ENCODE measurements at regions not wholly inside any gene's neighbourhood (a gene's known extent, or its start where the extent isn't known, plus 50 kb on each side); places are given as distances from the start of the nearest gene placed in this dataset.

GRCh38 chr6:22732176-22732970, 163.0 kb downstream of the HDGFL1 start:
- no peaks in the 10 kb centered on the region for H3K36me3 Mint-ChIP-seq (ENCODE audit: low read depth)
- H3K27ac Mint-ChIP-seq = no peak overlapping the region
- H3K27me3 Mint-ChIP-seq (ENCODE audit: insufficient read depth) = no peaks in the 10 kb centered on the region
- no peak for DNase-seq (ENCODE audit: low spot score)
- no peaks in the 10 kb centered on the region for H3K9me3 Mint-ChIP-seq
- intact Hi-C loops (cut with micrococcal nuclease) = no loop called here
- H3K4me1 Mint-ChIP-seq (ENCODE audit: low read depth) = no peaks in the 10 kb centered on the region
- no peak overlapping the region for H3K4me3 Mint-ChIP-seq

GRCh38 chr6:22736740-22737139, 167.4 kb downstream of the HDGFL1 start:
- Mint-ChIP-seq H3K4me1 (ENCODE audit: low read depth) (no peaks in the 10 kb centered on the region), H3K9me3 (peaks cover 4% of the 10 kb centered on the region), H3K4me3 (no peak overlapping the region), H3K27me3 (ENCODE audit: insufficient read depth) (no peaks in the 10 kb centered on the region), H3K36me3 (ENCODE audit: low read depth) (no peaks in the 10 kb centered on the region), H3K27ac (no peak overlapping the region)
- DNase-seq (ENCODE audit: low spot score) = no peak
- intact Hi-C loops (cut with micrococcal nuclease) = no loop called here

- Mint-ChIP-seq H3K27me3 (ENCODE audit: insufficient read depth) (no peaks in the 10 kb centered on the region), H3K4me1 (ENCODE audit: low read depth) (no peaks in the 10 kb centered on the region), H3K4me3 (no peak overlapping the region), H3K9me3 (peaks cover 4% of the 10 kb centered on the region), H3K27ac (no peak overlapping the region), H3K36me3 (ENCODE audit: low read depth) (no peaks in the 10 kb centered on the region)
- intact Hi-C loops (cut with micrococcal nuclease) = no loop called here
- DNase-seq (ENCODE audit: low spot score) = no peak
Measured at GRCh38 chr6:22737331-22737730, 168.0 kb downstream of the HDGFL1 start.

GRCh38 chr6:22738194-22738593, 168.8 kb downstream of the HDGFL1 start:
- DNase-seq (ENCODE audit: low spot score) = no peak
- peaks cover 4% of the 10 kb centered on the region for H3K9me3 Mint-ChIP-seq
- H3K36me3 Mint-ChIP-seq (ENCODE audit: low read depth) = no peaks in the 10 kb centered on the region
- H3K27me3 Mint-ChIP-seq (ENCODE audit: insufficient read depth) = no peaks in the 10 kb centered on the region
- intact Hi-C loops (cut with micrococcal nuclease) = no loop called here
- no peaks in the 10 kb centered on the region for H3K4me1 Mint-ChIP-seq (ENCODE audit: low read depth)
- no peak overlapping the region for H3K4me3 Mint-ChIP-seq
- no peak overlapping the region for H3K27ac Mint-ChIP-seq

GRCh38 chr6:22747571-22747970, 178.2 kb downstream of the HDGFL1 start:
- H3K27ac Mint-ChIP-seq = no peak overlapping the region
- no peak for DNase-seq (ENCODE audit: low spot score)
- no peaks in the 10 kb centered on the region for H3K9me3 Mint-ChIP-seq
- H3K4me3 Mint-ChIP-seq = no peak overlapping the region
- no peaks in the 10 kb centered on the region for H3K4me1 Mint-ChIP-seq (ENCODE audit: low read depth)
- no peaks in the 10 kb centered on the region for H3K36me3 Mint-ChIP-seq (ENCODE audit: low read depth)
- no peaks in the 10 kb centered on the region for H3K27me3 Mint-ChIP-seq (ENCODE audit: insufficient read depth)
- intact Hi-C loops (cut with micrococcal nuclease) = no loop called here

GRCh38 chr6:22748681-22749080, 179.3 kb downstream of the HDGFL1 start:
- Mint-ChIP-seq H3K4me1 (ENCODE audit: low read depth) (no peaks in the 10 kb centered on the region), H3K4me3 (no peak overlapping the region), H3K36me3 (ENCODE audit: low read depth) (no peaks in the 10 kb centered on the region), H3K27me3 (ENCODE audit: insufficient read depth) (no peaks in the 10 kb centered on the region), H3K9me3 (no peaks in the 10 kb centered on the region), H3K27ac (no peak overlapping the region)
- DNase-seq (ENCODE audit: low spot score) = no peak
- intact Hi-C loops (cut with micrococcal nuclease) = no loop called here

GRCh38 chr6:22749696-22750095, 180.3 kb downstream of the HDGFL1 start:
- Mint-ChIP-seq H3K27ac (no peak overlapping the region), H3K36me3 (ENCODE audit: low read depth) (no peaks in the 10 kb centered on the region), H3K4me1 (ENCODE audit: low read depth) (no peaks in the 10 kb centered on the region), H3K27me3 (ENCODE audit: insufficient read depth) (no peaks in the 10 kb centered on the region), H3K4me3 (no peak overlapping the region), H3K9me3 (no peaks in the 10 kb centered on the region)
- no peak for DNase-seq (ENCODE audit: low spot score)
- intact Hi-C loops (cut with micrococcal nuclease) = no loop called here

- no peaks in the 10 kb centered on the region for H3K27me3 Mint-ChIP-seq (ENCODE audit: insufficient read depth)
- H3K36me3 Mint-ChIP-seq (ENCODE audit: low read depth) = no peaks in the 10 kb centered on the region
- H3K9me3 Mint-ChIP-seq = no peaks in the 10 kb centered on the region
- intact Hi-C loops (cut with micrococcal nuclease) = no loop called here
- H3K4me1 Mint-ChIP-seq (ENCODE audit: low read depth) = no peaks in the 10 kb centered on the region
- no peak overlapping the region for H3K27ac Mint-ChIP-seq
- no peak for DNase-seq (ENCODE audit: low spot score)
- no peak overlapping the region for H3K4me3 Mint-ChIP-seq
Measured at GRCh38 chr6:22751223-22751622, 181.9 kb downstream of the HDGFL1 start.

- H3K36me3 Mint-ChIP-seq (ENCODE audit: low read depth) = no peaks in the 10 kb centered on the region
- H3K4me1 Mint-ChIP-seq (ENCODE audit: low read depth) = no peaks in the 10 kb centered on the region
- DNase-seq (ENCODE audit: low spot score) = no peak
- intact Hi-C loops (cut with micrococcal nuclease) = no loop called here
- H3K27me3 Mint-ChIP-seq (ENCODE audit: insufficient read depth) = no peaks in the 10 kb centered on the region
- no peak overlapping the region for H3K4me3 Mint-ChIP-seq
- H3K27ac Mint-ChIP-seq = no peak overlapping the region
- no peaks in the 10 kb centered on the region for H3K9me3 Mint-ChIP-seq
Measured at GRCh38 chr6:22752522-22752921, 183.2 kb downstream of the HDGFL1 start.

GRCh38 chr6:22754061-22754460, 184.7 kb downstream of the HDGFL1 start:
- H3K4me1 Mint-ChIP-seq (ENCODE audit: low read depth) = no peaks in the 10 kb centered on the region

GRCh38 chr6:22755605-22756004, 186.2 kb downstream of the HDGFL1 start:
- Mint-ChIP-seq H3K4me3 (no peak overlapping the region), H3K9me3 (no peaks in the 10 kb centered on the region), H3K27ac (no peak overlapping the region), H3K27me3 (ENCODE audit: insufficient read depth) (no peaks in the 10 kb centered on the region), H3K36me3 (ENCODE audit: low read depth) (no peaks in the 10 kb centered on the region), H3K4me1 (ENCODE audit: low read depth) (no peaks in the 10 kb centered on the region)
- DNase-seq (ENCODE audit: low spot score) = no peak
- intact Hi-C loops (cut with micrococcal nuclease) = no loop called here

More at GRCh38 chr6:22754061-22754460, 184.7 kb downstream of the HDGFL1 start:
- H3K27ac Mint-ChIP-seq = no peak overlapping the region
- intact Hi-C loops (cut with micrococcal nuclease) = no loop called here
- H3K9me3 Mint-ChIP-seq = no peaks in the 10 kb centered on the region
- no peak for DNase-seq (ENCODE audit: low spot score)
- H3K27me3 Mint-ChIP-seq (ENCODE audit: insufficient read depth) = no peaks in the 10 kb centered on the region
- no peak overlapping the region for H3K4me3 Mint-ChIP-seq
- H3K36me3 Mint-ChIP-seq (ENCODE audit: low read depth) = no peaks in the 10 kb centered on the region

GRCh38 chr6:22756365-22756764, 187.0 kb downstream of the HDGFL1 start:
- no peaks in the 10 kb centered on the region for H3K36me3 Mint-ChIP-seq (ENCODE audit: low read depth)
- no peaks in the 10 kb centered on the region for H3K27me3 Mint-ChIP-seq (ENCODE audit: insufficient read depth)
- DNase-seq (ENCODE audit: low spot score) = no peak
- no peaks in the 10 kb centered on the region for H3K4me1 Mint-ChIP-seq (ENCODE audit: low read depth)
- intact Hi-C loops (cut with micrococcal nuclease) = no loop called here
- no peak overlapping the region for H3K27ac Mint-ChIP-seq
- H3K9me3 Mint-ChIP-seq = no peaks in the 10 kb centered on the region
- no peak overlapping the region for H3K4me3 Mint-ChIP-seq

GRCh38 chr6:22764496-22764895, 195.1 kb downstream of the HDGFL1 start:
- no peaks in the 10 kb centered on the region for H3K36me3 Mint-ChIP-seq (ENCODE audit: low read depth)
- H3K4me1 Mint-ChIP-seq (ENCODE audit: low read depth) = no peaks in the 10 kb centered on the region
- H3K27ac Mint-ChIP-seq = no peak overlapping the region
- DNase-seq (ENCODE audit: low spot score) = no peak
- H3K4me3 Mint-ChIP-seq = no peak overlapping the region
- H3K27me3 Mint-ChIP-seq (ENCODE audit: insufficient read depth) = no peaks in the 10 kb centered on the region
- H3K9me3 Mint-ChIP-seq = peaks cover 15% of the 10 kb centered on the region
- intact Hi-C loops (cut with micrococcal nuclease) = no loop called here

GRCh38 chr6:22765015-22765414, 195.6 kb downstream of the HDGFL1 start:
- intact Hi-C loops (cut with micrococcal nuclease) = no loop called here
- no peak for DNase-seq (ENCODE audit: low spot score)
- no peaks in the 10 kb centered on the region for H3K4me1 Mint-ChIP-seq (ENCODE audit: low read depth)
- H3K4me3 Mint-ChIP-seq = no peak overlapping the region
- no peaks in the 10 kb centered on the region for H3K27me3 Mint-ChIP-seq (ENCODE audit: insufficient read depth)
- no peak overlapping the region for H3K27ac Mint-ChIP-seq
- H3K9me3 Mint-ChIP-seq = peaks cover 15% of the 10 kb centered on the region
- H3K36me3 Mint-ChIP-seq (ENCODE audit: low read depth) = no peaks in the 10 kb centered on the region

Measured in activated T-helper 1 cell treated with anti-CD3 and anti-CD28 coated beads, Interleukin-12 subunit alpha, Interleukin-12 subunit beta, Interleukin-2, Interleukin-4 antibody, amounts not matched to agents 30 ng/mL and 10 ng/mL and 1 ng/mL, durations not matched to agents 14 hours and 24 hours and 36 hours (primary cell).